Fibroblast of skin of left biceps (primary cell): ENCODE measurements at regions not wholly inside any gene's neighbourhood (a gene's known extent, or its start where the extent isn't known, plus 50 kb on each side); places are given as distances from the start of the nearest gene placed in this dataset.
A peak's percentile ranks its signal among the peaks of the same experiment; 100 is the strongest.

Source experiments
- DNase-seq, 2 experiments: peaks; one replicate each; pipeline ENCODE4 v3.0.0-alpha.2; 2013; ENCODE audit warnings: low read depth in 2 of 2

DNA sequence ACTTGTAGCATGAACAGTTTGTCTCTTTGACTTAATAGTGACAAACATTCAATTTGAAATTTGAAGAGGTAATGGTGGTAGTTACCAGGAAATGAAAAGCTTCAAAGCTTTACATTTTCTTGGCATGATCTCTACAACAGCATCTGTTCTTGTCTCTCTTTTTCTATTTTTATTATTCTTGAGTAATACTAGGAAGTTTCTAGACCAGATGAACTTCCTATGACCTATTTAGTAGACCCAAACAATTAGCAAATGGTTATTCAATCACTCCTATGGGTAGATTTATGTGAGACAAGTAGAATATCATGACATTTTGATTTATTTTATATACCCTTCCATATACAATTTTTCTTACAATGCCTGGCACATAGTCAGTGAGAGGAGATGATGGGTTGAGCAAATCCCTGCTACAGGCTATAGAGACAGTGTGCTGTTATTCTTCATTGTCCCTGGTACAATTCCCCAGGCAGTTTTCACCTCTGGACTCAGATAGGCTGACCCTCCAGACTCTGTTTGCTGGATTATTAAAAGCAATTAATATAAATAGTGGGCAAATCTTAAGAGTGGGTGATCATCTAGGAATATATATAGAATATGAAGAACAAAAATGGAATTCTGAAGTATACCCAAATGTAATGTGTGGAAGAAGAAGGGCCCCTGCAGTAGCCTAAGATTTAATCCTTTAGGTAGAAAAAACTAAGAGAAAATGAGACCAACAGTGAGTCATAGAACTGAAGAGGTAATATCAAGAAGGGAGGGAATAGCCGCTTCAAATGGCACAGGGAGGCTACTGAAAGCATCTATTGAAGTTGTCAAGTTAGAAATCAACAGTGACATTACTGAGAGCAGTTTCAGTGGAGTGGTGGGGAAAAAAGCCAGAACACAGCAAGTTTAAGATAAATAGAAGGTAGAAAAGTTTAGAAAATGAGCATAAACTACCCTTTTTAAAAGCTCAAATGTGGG, 512.0 kb downstream of the FOXG1 start:
- DNase-seq: no peak

DNA sequence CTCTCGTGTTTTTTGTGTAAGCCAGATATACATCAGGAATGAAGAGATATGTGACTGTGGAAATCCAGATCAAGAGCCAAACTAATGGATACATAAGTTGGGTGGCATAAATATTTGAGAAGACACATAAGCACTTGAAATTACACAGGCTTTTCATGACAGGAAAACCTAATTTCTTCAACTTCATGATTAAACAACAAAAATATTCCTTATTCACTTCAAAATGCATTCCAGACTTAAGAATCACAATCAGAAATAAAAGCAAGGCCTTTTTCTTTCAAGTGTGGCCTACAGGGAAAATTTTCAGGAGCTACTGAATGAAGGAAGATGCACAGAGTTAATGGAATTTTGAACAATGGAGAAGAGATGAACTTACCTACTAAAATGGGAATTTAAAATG, 515.6 kb downstream of the FOXG1 start:
- peak; percentile 10 to 12 for DNase-seq

DNA sequence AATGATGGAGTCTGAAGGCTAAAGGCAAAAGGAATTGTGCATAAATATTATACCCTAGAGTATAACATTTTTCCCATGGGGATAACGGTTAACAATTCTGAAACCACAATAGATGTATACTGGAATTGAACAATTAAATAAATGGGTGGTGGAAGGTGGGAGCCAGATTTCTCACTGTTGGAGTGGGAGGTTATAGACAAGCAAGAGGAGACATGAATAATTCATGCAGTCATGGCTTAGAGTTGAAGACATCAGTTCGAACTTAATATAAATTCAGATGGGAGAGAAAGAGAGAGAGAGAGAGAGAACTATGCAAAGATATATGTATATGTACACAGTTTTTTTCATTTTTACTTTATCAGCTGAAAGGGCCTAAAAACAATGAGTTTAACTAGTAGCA, 523.9 kb downstream of the FOXG1 start:
- DNase-seq: no peak

DNA sequence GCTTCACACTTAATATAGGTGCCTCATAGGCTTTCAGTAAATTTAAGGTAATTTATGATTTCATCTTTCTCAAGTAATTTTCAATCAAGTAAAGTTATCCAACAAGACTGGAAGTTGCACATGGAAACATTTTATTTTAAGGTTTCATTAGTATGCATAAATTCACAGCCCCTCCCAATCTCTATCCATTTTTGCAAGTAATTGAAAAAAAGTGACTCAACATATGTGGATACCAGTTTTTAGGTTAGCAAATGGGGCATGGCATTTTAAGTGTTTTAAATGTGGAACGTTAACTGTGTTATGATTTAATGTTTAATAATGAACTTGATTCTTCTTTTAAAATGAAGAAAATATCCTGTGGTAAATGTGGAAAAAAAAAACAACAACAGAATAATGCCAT, 532.8 kb downstream of the FOXG1 start:
- no peak for DNase-seq

DNA sequence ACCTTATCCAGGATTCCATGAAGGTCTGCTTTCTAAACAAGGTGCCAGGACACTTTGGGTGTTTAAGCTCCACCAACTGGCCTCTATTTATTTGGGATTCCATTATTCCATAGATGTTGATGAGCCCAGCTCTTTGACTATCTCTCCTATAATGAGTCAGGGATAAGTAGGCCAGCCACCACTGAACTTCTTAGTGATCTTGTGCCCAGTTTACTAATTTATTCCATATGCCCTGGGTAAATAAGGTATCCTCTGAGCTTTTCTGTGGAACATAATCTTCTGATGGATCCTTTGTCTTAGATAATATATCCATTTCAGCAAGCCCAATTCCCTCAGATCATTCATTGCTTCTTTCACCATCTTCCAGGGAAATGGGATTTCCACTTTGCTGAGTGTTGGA, 535.0 kb downstream of the FOXG1 start:
- DNase-seq: no peak

DNA sequence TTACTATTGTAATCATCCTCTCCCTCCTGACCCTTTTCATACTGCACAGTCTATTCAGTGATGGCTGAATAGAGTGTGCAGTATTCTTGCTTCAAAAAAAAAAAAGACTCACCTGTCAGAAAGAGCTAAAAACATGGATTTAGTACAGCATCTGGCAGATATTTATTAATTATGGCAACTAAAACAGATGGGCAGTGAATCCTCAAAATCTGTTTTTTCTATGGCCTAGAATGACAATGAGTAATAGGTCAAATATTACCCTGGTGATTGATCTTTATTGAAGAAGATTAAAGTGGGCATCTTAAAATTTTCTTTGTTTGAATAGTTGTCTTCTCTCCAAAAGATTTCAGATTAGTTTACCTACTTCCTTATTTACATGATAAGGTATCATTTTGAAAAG, 543.6 kb downstream of the FOXG1 start:
- no peak for DNase-seq

DNA sequence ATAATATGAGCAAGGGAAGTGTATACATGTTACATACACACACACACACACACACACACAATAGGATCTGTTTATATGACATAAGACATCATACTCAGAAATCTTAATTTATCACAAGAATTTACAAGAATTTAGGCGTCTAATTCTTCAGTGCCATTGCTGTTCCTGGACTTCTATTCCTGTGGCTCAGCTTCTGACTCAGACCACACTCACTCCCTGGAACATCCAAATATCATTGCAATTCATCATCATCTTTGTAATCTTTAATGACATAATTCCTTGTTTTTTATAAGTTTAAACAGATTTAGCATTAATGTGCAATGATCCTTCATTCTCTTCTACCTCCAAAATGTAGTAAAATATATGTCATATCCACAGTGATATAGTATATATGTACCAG, 544.2 kb downstream of the FOXG1 start:
- peak; percentile 35 to 36 for DNase-seq

DNA sequence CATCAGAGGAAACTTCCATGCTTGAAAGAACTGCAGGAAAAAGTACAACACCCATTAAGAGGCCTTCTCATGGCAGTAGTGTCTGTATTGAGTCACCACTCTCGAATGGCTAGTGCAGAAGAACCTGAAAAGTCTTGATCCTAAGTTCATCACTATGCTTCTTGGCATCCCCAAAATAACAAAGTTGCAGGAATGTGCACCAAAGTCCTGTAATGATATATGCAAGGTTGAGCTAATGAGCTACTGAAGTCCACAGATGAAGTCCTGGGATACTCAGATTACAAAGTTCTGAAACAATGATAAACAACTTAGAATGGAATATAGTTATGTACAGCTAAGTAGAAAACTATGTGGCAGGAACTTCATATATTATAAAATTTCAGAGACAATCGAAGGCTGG, 545.4 kb downstream of the FOXG1 start:
- no peak for DNase-seq

DNA sequence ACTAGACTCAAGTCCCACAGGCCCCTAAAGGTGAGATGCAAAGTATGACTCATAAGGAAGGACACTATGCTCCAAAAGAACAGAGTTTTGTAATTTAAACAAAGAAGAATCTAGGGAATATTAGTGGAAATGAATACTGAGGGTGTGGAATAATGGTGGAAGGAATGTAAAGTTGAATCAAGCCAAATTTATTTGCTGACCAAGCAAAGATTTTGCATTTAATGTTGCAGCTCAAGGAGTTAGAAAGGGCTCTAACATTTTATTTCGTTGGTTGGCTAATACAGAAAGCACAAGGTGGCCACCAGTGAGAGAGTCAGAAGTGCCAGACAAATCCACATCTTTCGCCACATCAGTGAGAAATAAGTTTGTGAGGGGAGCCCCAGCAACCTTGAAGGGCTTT, 550.3 kb downstream of the FOXG1 start:
- no peak for DNase-seq

DNA sequence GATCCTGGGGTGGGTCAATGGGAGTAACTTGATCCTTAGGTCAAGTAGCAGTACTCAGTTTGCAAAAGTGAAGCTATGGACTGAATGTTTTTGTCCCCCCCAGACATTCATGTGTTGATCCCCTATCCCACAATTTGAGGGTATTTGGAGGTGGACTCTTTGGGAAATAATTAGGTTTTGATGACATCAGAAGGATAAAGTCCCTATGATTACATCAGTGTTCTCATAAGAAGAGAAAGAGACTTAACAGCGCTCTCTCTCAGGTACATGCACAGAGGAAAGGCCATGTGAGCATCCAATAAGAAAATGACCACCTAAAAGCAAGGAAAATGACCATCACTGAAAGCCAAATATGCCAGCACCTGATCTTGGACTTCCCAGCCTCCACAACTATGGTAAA, 550.8 kb downstream of the FOXG1 start:
- no peak for DNase-seq

DNA sequence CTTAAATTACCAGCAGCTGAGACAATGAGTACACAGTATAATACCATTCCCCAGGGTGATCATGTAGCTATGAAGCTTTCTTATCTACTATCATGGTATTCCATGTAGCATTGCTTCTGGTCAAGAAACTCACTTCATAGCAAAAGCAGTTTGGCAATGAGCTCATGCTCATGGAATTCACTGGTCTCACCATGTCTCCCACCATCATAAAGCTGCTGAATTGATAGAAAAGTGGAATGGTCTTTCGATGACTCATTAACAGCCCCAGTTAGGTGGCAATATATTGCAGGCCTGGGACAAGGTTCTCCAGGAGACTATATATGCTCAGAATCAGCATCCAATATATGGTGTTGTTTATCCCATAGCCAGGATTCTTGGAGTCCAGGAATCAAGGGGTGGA, 553.7 kb downstream of the FOXG1 start:
- DNase-seq: no peak

DNA sequence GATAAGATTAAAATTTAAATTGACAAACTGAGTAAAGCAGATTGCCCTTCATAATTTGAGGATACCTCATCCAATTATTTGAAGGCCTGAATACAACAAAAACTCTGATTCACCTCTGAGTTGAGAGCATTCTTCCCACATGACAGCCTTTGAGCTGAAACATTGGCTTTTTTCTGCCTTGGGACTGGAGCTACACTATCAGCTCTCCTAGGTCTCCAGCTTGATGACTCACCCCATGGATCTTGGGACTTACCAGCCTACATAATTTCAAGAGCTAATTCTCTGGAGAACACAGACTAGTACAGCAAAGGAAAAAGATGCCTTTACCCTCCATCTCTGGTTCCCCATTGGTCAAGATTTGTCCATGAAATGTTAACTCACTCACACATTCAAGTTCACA, 555.1 kb downstream of the FOXG1 start:
- peak in 1 of 2 experiments; percentile 6 for DNase-seq

DNA sequence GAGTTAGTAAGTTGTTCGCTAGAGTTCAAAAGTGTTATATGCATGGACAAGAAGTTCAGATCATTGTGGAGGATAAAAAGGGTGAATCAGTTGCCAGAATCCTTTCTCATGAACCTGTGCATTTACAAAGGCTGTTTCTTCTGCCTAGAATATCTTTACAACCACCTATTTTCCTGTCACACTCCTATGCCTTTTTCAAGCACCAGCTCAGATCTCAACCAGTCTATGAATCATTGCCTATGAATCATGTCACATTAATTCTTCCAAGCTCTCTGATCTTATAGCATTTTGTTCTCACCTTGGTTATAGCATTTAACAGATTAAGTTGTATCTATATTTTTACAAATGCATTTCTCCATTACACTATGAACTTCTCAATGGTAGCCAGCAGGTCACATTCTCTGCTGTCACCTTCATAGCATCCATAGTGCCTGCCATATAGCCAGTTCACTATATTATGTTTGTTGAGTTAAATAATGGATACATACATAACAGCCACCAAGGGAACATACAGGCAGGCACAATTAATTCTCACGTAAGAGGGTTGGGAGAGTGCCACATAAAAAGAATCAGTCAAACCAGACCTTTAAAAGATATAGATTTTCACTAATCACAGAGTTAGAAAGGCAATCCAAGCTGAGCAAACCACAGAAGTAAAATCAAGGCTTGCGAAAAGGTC, 573.0 kb downstream of the FOXG1 start:
- DNase-seq: no peak

DNA sequence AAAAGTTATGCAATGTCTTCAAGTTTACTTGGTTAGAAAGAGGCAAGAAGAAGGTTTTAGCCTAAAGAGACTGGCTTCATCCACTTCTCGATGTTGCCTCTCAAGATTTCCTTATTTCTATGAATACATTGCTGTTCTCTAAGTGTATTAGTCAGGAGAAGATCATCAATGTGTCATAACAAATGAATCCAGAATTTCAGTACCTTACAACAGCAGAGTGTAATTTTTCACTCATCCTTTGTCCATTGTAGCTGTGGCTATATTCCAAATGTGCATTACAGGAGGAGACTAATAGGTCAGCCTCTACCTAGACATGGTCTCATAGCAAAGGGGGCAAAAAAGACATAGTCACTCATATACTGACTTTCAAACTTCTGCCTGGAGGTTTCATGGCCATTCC, 579.1 kb downstream of the PRKD1 start:
- DNase-seq: no peak

DNA sequence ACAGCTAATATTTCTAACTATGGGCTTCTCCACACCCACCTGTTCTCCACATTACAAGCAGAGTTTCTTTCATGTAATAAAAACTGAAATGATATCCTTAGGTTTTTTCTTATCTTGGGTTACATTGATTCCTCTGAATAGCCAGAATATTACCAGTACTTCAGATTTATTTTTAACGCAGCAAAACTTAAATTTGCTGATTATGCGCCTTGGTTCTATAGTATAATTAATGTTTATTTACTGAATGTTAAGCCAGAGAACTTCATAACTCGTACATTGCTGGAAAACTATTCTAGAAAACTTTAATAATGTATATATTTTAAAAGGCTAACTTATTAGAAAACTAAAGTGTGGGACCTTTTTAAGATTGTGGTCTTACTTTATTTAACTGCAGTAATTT, 577.2 kb downstream of the PRKD1 start:
- no peak for DNase-seq

DNA sequence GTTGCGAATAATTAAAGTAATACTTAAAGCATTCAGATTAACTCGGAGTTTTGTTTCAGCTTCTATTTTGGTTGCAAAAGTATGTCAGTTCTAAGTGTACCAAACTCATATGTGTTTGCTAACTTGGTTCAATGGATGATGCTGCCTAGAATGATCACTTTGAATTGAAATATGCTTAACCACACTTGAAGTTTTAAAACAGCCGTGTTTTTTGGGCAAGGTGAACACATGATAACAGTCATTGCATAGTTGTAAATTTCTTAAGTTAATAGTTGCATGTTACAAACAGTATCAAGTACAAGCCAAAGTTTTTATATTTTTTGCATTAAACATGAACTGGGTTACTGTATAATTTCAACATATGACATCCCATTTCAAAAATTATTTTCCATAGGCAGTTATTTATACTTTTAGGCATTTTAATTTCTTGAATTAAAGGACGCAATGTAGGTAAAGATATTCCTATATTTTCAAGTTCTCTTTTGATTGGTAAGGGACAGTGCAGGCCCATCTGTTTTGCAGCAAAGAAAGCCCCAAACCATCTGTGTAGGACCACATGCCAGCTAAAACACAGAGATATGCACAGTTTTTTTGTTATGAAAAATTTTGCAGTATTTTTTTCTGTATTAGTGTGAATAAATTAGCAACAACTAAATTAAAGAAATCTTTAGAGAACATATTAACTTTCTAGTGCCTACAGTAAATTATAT, 575.5 kb downstream of the PRKD1 start:
- no peak for DNase-seq

DNA sequence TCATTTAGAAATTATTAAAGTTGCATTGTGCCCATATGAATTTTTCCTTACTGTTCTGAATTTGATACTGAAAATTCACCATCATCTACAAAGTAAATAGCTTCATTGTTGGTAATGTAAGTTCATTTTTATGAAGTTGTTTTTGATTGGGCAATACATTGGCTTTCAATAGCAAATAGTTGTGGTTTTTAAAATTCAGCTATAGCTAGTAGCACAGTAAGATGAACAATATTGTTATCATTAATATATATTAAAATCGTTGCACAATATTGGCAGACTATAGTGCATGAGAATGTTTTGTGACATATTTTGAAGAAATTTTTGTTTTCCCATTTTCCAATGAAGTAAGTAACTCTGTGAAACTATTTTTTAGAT, 575.0 kb downstream of the PRKD1 start:
- peak; percentile 12 to 33 for DNase-seq

DNA sequence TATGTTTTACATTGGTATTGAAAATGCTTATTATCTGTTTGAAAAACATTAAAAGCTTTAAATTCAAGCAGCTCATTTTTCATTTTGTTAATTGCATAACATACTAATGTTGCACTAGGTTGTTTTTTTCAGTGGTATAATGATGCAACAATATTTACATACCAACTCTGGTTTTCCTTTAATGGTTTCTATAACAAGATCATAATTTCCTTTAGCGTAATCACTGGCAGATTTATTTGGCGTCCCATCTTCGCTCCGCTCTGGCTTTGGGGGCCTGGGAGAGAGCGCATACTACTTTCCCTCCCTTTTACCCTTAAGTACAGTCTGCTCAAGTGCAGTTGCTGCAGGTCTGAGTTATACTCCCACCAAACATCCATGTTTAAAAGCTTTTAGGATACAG, 574.1 kb downstream of the PRKD1 start:
- no peak for DNase-seq

DNA sequence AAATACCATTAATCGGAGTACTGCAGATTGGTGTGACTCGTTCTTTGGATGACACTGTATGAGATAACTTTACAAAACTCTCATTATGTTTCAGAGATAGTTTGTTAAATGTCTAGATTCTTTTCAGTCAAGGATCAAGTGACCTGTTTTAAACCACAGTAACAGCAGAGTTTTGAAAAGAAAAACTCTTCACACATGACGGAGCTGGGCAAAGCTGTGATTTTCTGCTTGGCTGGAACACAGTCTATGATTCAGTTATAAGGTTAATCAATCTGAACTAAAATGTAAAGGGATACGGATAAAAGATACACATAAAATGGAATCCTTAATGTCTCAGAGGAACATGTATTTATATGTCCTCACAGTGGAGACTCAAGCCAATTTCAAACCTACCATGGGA, 573.2 kb downstream of the PRKD1 start:
- DNase-seq: no peak

DNA sequence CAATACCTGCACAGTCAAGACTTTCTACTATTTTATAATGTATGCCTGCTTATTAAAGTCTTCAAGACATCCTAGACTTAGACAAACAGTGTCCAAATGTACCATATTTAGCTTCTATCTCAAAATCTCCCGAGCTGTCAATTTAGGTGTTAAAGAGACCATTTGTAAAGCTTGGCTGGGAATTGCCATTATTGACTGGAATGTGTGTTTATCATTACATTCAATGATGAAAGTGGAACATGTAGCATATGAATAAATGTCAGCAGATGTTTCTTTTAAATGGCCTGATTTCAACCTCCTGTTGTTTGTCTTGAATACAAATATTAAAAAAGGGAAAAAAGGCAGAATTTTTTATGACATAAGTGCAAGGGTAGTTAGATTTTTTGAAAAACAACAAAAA, 572.3 kb downstream of the PRKD1 start:
- no peak for DNase-seq

DNA sequence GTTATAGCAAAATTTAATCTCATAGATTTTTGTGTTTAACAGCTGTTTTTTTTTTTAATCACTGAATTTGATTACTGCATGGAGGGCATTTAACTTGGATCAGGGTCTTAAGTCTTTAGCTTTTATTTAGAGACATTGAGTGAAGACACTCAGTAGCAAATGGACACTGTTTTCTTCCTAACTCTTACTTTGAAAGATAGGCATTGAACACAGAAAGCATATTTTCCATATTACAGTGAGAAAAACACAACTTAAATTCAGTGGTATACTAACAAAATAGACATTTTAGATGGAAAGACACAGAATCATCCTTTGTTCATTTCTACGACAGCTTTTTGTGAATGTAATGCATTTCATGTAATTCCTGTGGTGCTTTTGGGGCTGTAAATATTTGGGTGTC, 571.8 kb downstream of the PRKD1 start:
- DNase-seq: no peak

DNA sequence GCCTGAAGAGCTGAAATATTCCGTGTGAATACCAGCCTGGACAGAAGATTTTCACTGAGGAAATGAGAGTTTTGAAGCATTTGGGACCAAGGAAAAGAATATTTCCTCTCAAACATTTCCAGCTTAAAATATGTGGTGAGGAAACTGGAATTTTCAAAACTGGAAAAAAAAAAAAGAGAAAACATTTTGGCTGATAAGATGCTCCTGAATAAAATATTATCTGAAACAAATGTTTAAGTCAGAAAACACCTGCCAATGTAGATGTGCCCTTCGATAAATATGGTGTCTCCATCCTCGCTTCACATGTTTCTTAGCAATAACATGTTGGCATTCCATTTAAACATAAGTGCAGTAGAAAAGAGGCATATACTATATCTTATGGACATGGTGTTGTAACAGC, 567.0 kb downstream of the PRKD1 start:
- DNase-seq: no peak

DNA sequence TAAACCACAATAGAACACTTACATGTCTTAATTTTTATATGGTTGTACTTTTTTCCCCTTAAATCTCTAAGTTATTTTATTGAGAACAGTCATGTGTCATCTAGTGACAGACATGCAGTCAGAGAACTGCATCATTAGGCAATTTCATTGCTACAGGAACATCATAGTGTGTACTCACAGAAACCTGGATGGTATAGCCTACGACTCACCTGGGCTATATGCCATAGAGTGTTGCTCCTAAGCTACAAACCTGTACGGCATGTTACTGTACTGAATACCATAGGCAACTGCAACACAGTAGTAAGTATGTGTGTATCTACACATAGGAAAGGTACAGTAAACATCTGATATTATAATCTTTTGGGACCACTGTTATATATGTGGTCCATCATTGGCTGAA, 557.6 kb downstream of the PRKD1 start:
- no peak for DNase-seq
